IPS-NIHi7 (cell line): ENCODE measurements at regions not wholly inside any gene's neighbourhood (a gene's known extent, or its start where the extent isn't known, plus 50 kb on each side); places are given as distances from the start of the nearest gene placed in this dataset.

Experiments used
- DNase-seq: peaks from one replicate; pipeline ENCODE4 v3.0.0; 2012; ENCODE audit warnings: mixed read lengths; ENCODE audit errors: extremely low spot score

DNA sequence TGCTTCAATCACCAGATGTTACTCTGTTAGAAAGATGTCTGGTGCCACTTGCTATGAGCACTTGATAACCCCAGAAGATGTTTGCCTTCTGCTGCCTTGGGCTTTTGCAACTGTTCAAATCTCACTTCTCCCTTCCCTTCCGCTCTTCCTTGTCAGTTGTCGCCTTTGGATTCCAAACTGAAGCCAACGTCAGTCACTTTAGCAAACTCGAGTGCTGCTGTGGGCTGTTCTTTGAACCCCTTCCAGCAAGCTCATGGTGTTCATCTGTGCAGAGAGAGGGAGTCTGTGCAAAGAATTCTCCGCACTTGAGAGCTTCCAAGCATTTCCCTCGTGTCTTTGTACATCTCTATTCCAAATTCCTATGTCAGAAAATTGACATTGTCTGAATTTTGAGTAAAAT is 879.4 kb downstream of the CDH11 start:
- DNase-seq: no peak

DNA sequence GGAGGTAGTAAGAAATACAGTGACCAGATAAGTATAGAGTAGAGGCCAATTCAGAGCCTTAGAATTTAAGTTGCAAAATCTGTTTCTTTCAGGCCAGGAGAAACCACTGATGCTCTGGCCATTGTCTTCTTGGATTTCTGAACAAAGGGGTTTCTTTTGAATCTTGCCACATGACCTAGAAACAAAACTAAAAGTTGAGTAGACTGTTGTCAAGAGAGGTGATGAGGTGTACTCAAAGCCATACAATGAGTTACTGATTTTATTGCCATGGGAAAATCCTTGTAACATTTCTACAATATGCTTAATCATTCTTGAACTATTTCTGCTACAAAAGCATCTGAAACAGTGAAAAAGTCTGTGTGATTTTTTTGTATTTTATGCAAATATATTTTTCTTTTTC is 881.3 kb downstream of the CDH11 start:
- no peak for DNase-seq

DNA sequence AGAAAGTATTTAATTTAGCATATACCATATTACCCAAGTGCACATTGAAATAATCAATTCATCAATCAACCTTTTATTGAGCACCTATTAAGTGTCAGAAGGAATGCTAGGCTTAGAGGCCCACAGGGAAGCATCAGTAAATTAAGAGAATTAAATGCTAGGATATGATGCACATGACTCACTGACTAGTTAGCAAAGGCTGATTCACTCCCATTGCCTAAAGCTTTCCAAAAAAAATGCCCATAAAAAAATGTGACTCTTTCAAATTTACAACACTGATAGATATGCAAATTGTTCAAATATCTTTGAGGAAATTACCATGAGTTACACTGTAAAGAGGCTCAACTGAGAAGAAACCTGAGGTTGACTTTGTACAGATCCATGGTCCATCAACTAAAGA is 883.3 kb downstream of the CDH11 start:
- no peak for DNase-seq

DNA sequence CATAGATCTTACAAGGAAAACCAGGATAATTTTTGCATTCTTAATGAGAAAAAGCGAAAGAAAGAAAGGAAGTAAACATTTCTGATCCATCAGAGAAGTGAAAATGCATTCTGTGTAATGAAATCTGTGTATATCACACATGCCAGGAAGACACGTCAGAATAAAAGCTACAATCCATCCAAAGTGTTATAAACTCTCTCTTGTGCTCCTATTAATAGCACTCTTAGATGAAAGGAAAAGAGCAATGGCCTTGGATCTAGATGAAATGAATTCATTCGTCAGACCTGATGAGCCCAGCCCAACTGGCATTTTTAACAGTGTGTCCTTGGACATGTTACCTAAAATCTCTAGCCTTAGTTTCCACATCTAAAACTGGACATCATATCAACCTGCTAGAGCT is 885.5 kb downstream of the CDH11 start:
- no peak for DNase-seq

DNA sequence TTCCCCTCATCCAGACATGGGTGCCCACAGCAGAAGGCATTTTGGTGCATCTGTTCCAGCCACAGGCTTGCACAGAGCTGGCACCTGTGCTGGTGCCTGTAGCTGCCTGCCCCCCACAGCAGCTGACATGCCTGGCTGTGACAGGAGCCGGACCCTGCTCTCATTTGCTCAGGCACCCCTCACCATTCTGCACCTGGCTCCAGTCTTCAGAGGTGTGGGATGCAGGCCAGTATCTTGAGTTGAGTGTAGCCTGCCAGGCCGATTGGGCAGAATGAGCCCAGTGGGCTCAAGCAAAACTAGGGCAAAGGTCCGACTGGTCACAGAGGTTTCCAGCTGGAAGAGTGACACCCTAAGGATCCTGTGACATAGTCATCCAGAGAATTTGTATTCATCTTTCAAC is 887.7 kb downstream of the CDH11 start:
- DNase-seq: no peak

DNA sequence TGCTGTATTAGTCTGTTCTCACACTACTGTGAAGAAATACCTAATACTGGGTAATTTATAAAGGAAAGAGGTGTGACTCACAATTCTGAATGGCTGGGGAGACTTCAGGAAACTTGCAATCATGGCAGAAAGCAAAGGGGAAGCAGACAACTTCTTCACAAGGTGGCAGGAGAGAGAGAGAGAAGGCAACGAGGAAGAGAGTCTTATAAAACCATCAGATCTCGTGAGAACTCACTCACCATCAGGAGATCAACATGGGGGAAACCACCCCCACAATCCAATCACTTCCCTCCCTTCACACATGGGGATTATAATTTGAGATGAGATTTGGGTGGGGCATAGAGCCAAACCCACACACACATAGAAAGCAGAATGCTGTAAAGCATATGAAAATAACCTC is 896.2 kb downstream of the CDH11 start:
- DNase-seq: no peak

DNA sequence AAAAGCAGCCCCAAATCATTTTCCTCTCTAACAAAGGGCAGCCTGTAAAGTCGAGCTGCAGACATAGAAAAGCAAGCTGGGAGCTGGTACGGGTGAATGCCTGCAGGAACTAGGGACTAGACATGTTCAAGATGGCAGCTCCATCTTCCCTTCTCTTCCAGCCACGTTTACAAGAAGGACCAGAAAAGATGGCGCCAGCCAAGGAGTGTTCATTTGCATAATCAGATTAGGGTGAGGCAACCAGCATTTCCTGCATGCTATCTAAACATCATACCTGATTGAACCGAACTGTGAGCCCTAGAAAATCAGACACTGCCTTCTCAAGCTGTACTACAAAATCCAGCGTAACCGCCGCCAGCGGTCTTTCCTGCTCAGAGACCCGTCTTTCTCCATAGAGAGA is 896.8 kb downstream of the CDH11 start:
- DNase-seq: no peak

DNA sequence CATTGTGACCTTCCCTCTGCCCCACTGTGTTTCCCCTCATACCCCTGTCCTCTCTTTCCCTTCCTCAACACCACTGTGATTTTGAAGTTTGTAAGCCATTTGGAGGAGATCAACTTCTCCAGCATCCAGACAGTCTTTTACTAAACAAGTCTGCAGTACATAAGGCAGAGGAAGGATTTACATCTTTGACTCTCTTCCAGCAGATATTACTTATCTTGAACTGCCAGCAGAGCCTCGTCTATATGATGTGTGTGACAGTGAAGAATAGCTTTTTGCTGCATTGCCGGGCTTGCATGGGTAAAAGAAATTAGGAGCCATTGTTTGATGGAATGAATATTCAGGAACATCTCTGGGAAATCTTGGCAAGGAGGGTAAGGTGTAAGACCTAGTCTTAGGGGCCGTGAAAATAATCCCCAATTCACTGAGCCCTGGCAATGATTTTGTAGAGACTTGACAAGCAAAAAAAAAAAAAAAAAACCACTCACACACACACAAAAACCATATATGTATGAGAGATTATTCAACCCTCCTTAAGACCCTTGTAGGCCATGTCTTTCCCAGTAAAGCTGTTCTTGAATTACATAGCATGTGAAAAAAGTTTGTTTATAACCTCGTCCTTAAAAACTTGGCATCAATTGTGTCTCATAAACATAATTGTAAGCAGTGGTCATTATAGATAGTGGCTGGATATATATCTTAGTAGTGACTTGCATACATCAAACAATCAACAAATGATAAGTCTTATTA is 903.9 kb downstream of the CDH11 start:
- no peak for DNase-seq

DNA sequence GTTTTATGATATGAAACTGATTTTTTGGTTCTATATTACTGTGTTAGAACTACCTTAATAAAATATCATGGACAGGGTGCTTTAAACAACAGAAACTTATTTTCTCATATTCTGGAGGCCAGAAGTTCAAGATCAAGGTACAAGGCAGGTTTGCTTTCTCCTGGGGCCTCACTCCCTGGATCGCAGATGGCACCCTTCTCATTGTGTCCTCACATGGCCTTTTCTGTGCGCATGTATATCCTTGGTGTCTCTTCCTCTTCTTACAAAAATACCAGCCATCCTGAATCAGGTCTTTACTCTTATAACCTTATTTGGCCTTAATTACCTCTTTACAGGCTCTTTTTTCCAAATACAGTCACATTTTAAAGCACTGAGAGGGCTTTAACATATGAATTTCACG is 906.1 kb downstream of the CDH11 start:
- no peak for DNase-seq

DNA sequence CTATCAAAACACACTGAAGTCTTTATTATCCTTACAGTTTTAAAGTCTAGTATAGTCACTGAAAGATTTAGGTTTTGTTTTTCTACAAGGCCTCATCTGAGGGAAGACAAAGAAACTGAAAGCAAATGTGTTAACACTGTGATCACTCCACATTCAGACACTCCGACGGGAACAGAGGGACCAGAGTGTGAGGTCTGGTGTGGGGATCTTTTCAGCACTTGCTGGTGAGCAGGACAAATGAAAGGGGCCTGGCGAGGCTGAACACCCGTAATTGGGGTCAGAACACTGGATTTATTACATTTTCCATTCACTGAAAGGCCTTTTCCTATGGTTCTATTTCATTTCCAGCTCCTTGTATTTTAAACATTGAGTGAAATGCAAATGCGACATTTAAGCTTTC is 910.5 kb downstream of the CDH11 start:
- no peak for DNase-seq

DNA sequence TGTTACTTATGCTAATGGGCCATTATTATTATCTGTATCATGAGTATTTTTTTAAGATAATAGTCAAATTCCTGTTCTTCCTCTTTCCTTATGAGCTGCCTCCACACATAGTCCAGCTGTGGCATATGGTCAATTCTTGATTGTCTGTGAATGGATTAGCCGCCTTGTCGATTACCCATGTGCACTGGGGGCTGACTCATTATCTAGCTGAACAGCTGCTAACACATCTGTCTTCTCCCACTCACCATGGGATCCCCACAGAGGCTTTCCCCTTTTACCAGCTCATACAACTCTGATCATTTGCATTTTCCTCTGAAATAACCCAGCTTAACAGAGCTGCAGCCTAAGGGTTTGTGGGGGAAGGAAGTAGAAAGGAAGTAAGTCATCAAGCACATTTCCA is 915.0 kb downstream of the CDH11 start:
- no peak for DNase-seq

DNA sequence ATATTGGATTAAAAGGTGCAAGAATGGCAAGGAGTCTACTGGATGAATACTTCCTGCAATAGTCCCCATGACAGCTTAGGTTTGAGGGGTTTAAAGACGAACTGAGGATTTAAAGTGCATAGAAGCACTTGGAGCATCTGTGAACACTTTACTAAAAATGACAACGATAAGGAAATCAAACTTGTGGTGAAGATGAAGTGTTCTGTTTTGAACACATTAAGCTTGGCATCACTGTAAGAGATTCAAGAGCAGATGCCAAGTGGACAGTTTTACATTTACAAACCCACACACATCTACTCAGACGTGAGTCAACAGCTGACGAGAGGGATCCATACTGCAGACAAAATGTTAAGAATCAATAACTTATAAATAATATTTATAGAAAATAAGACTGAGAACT is 918.7 kb downstream of the CDH11 start:
- DNase-seq: no peak

DNA sequence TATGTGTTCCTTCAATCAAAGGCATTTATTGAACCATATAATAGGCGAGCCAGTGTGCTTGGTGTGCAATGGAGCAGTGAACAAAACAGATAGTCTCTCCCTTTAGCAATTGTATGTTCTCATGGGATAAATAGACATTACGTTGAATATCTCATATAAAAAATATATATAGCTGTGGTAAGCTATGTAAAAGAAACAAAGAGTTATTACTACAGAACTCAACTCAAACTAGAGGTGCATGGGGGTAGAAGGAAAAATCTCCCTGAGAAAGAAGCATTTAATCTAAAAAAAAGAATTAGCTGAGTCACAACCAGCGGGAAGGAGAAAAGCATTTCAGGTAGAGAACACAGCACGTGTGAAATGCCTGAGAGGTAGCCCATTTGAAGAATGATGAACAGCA is 919.3 kb downstream of the CDH11 start:
- no peak for DNase-seq

DNA sequence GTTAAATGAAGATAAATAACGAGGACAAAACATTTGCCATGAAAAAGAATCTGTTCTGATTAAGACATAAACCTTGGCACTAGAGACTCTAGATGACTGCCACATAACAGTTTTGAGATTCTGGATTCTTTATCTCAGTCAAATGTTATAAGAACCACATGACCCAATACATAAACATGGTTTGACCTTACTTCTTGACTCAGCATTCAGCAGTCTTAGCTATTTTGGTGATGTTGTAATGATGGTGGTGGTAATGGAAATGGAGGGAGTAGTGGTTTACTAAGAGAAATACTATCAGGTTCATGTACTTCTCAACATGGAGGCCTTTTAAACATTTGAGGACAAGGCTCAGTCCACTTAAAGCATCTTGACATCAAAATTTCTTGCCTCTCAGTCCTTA is 925.4 kb downstream of the CDH11 start:
- DNase-seq: no peak

DNA sequence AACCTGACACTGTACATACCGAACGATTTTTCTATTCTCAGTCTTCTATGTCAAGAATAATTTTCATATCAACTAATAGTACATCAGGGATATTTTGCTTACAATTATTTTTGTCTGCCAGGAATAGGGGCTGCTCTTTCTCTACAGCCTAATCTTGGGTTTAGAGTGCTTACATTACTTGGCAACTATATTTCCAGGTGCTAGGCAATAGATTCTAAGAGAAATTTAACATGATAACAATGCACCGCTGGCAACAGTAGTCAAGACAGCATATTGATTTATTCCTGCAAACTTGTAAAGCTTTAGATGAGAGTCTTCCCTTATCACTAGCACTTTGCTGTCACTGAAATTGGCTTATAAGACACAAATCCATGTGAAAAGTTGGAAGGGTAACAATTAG is 935.9 kb downstream of the CDH11 start:
- DNase-seq: no peak

DNA sequence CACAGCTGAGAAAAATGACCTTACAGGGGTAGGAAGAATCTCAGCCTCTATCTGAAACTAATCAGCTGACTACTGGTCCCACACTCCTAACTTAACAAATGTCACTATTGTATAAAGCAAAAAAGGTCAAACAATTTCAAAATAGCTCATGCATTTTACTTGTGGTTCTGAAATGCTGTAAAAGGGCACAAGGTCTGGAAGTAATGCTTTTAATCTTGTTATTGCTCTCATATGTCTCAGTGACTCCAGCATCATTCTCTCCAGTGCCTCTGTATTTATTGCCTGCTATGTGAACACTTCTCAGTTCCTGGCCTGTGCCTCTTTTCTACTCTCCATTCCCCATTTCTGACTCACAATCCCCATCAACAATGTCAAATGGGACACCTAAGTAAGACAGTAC is 937.7 kb downstream of the CDH11 start:
- DNase-seq: no peak

DNA sequence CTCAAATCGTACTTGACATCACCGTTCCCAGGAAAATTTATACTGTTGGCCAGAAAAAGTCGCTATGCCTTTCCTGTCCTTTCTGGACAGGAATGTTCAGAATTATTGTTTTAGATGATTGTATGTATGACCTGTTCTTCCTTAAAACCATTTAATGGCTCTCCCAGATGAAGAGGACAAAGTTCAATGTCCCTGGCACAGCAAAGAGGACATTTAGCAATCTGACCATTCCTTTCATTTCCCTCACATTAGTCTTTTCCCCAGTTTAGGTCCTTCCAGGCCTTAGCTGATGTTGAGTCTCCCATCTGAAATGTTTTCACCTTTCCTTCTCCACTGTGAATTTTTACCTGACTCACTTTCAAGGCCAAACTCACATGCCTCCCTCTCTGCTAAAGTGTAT is 938.9 kb downstream of the CDH11 start:
- DNase-seq: no peak

DNA sequence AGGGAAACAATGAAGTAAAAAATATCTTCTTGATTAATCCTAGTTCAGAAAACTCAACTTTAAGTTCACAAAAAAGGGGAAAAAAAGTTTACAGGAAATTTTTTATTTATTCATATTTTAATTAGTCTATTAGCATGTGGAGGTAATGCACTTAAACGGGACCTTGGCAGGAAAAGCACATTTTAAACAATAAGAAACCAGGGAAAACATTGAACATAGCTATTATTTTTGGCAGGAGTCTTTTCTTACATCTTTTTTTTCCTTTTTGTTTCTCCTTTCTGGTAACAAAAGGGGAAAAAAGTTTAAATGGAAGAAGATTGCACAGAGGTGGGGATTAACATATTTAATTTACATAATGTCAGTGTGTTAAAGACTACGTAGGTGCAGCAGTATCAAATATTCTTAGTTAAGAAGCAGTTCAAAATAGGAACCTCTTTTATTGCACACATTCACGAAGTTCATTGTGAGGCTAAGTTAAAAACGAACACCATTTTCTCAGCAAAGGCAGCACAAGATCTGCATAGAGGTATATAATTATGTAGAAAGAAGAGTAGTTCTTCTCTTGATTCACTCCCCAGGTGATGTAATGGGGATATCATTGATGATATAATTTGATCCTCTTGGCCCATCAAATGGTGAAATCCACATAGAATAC is 940.5 kb downstream of the CDH11 start:
- no peak for DNase-seq

DNA sequence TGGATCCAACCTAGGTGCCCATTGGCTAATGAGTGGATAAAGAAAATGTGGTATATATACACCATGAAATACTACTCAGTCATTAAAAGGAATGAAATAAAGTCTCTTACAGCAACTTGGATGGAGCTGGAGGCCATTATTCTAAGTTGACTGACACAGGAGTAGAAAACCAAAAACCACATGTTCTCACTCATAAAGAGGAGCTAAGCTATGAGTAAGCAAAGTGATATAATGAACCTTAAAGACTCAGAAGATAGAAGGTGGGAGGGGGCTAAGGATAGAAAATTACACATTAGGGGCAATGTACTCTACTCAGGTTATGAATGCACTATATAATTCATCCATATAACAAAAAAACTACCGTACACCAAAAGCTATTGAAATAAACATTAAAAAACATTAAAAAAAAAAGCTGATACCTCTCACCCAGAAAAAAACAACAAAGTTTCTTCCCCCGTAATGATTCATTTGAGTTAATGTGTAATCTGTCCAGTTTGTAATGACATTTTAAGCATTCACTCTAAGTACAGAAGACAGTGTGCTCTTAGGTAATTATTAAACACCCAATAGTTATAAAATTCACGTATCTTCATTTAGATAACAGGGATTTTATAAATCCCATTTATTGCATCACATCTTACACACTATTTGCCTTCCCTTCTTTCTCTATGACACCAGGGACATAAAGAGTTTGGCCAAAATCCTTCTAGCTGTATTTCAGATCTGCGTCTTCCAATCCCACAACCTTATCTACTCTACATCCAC is 941.5 kb downstream of the CDH11 start:
- no peak for DNase-seq

DNA sequence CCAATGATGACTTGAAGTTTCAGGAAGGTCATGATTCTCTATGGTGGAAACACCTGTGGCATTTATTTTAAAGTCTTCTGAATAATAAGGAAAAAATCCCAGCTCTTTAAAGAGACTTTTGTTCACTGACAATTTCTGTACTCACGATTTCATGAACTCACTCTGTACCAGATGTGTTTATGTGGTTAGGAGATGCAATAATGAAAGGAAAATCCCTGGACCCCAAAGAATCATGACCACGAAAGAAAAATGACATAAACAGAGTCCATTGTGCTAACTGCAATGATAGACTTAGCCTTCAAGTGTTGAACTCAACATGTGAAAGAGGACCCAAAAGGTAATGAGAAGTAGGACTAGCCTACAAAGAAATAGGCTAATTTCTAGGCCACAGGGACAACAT is 947.5 kb downstream of the CDH11 start:
- DNase-seq: no peak

DNA sequence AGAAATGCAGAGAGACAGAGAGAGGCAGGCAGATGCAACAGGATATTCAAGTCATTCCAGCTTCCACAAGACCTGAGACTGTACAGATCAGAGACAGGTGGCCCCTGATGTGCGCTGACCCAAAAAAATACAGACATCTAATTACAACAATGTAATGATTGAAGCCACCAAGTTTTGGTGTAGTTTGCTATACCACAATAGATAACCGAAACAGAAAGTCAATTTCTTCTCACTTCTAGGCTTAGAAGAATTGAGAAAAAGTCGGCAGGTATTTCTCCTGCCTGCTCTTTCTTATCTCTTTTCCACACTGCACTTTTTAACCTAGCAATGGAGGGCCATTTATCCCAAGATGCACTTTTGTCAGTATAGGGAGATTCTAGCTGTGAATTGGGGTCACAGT is 949.2 kb downstream of the CDH11 start:
- no peak for DNase-seq

DNA sequence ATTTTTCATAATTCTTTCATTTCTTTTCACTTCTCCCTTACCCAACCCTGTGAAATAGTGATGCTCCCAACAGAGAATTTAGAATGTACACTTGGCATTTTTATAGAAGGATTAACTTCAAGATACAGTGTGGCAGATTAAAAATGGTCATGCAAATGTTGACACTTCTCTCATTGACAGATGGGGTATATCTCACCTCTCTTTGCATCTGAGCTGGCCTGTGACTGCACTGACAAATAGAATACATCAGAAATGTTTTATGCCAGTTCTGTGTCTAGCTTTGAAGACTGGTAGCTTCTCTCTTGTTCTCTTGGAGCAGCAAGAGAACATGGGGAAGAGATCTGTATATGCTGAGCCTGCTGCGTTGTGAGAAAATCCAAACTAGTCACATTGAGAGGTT is 949.6 kb downstream of the CDH11 start:
- DNase-seq: no peak

DNA sequence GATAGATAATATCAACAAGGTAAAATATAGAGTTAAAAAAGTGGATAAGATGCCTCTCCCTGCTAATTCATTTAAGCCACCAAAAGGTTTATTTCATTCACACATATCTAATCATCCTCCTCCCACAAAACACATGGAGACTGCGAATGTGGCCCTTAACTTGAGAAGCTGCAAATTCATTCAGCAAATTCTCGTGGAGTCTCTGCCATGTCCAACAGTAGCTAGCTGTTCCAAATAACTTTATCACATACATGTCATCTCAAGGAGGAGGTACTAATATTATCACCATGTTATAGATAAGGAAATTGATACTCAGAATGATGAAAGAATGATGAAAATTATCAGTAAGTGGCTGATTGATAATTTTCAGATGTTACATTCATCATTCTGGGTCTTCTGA is 950.2 kb downstream of the CDH11 start:
- DNase-seq: no peak
